Heart left ventricle (tissue), 16 donors: ENCODE measurements at regions not wholly inside any gene's neighbourhood (a gene's known extent, or its start where the extent isn't known, plus 50 kb on each side); places are given as distances from the start of the nearest gene placed in this dataset.
"Not testable (repeated sequence)": the region's sequence is repeated elsewhere in the genome, so short reads cannot be mapped to it uniquely, and the experiment has no call there.

Experiments
- ATAC-seq, 4 donors: fragments of 200-7000 bp; cut with Tn5 transposase; one replicate each; pipeline ENCODE4 v1.9.1; 2020 to 2022; ENCODE audit warnings: moderate library complexity in 4 of 4, mild to moderate bottlenecking in 3 of 4, moderate number of reproducible peaks in 1 of 4
- DNase-seq, 5 donors: peaks; one replicate each; pipeline ENCODE4 v3.0.0-alpha.2; 2020
- H3K27ac ChIP-seq, 12 donors: fragments of 200-600 bp; sonication (generic) in 4 of 12; one replicate each; pipeline versions ENCODE4 v1.5.0 to v1.8.0; 2016 to 2022; ENCODE audit warnings: mild to moderate bottlenecking in 2 of 12
- H3K27me3 ChIP-seq, 9 donors: fragments of 200-600 bp; sonication (generic) in 2 of 9; one replicate each; pipeline versions ENCODE4 v1.5.1 to v1.8.0; 2016 to 2022; ENCODE audit warnings: mild to moderate bottlenecking in 3 of 9
- H3K36me3 ChIP-seq, 9 donors: fragments of 200-600 bp; sonication (generic) in 2 of 9; one replicate each; pipeline versions ENCODE4 v1.5.0 to v1.8.0; 2018 to 2022; ENCODE audit warnings: mild to moderate bottlenecking in 2 of 9
- H3K4me1 ChIP-seq, 12 donors: fragments of 200-600 bp; sonication (generic) in 4 of 12; one replicate each; pipeline versions ENCODE4 v1.5.0 to v1.8.0; 2016 to 2022; ENCODE audit warnings: mild to moderate bottlenecking in 3 of 12
- H3K4me3 ChIP-seq, 12 donors: fragments of 200-600 bp; sonication (generic) in 4 of 12; one replicate each; pipeline versions ENCODE4 v1.5.0 to v1.8.0; 2017 to 2022; ENCODE audit warnings: mild to moderate bottlenecking in 9 of 12, moderate library complexity in 4 of 12
- H3K9me3 ChIP-seq, 12 donors: fragments of 200-600 bp; sonication (generic) in 4 of 12; one replicate each; pipeline versions ENCODE4 v1.5.0 to v1.8.0; 2016 to 2022; ENCODE audit warnings: mild to moderate bottlenecking in 1 of 12
- CTCF ChIP-seq, 12 donors: fragments of 200-600 bp; sonication (generic) in 4 of 12; IDR thresholded peaks; one replicate each; pipeline versions ENCODE4 v1.5.0 to v1.8.0; 2018 to 2022; ENCODE audit warnings: antibody characterized with exemption in 12 of 12, mild to moderate bottlenecking in 5 of 12
- WGBS, 4 donors: extraction: QIAGEN DNeasy Blood & Tissue Kit in 2 of 4; methylation state at CpG; one replicate each; pipeline versions ENCODE4 v1.1.5 to v1.1.7; 2013 to 2018; 5-methylcytosine and 5-hydroxymethylcytosine counted together
- intact Hi-C, 10 donors: fragments of 100-400 bp; cut with DNase I; formaldehyde crosslinking; loops; one replicate each; pipeline versions ENCODE4 v1.11.1 to v1.14.2; 2022
- donor health status: ischemic (EF 13 %, LVEDD 7.1; RV severe dilation, severe dysfunction).
- donor health status: healthy with polysubstance abuse.
- donor health status: DM: no; HTN: yes; CAD: no.
- donor health status: DM: no; HTN: no; CAD: no.
- donor health status: ischemic (EF 25% LVEDD 6.9; RV normal size, moderate dysfunction).
- donor health status: ischemic (EF 25% LVEDD 5.7; RV mildly dilated, moderate dysfunction).
- donor health status: healthy.
- donor health status: DM: yes; HTN: yes; CAD: no.
- donor health status: ischemic (EF 35%, LVEDD 5.7; RV mildly dilated, moderate dysfunction).
- donor health status: nonischemic (EF 11% LVEDD 7.7; RV severe dilation, severe dysfunction).
- donor health status: DM: yes; HTN: yes; CAD: no.
- donor health status: PGD.
- donor health status: ischemic (EF 29% LVEDD 5.4; RV normal size, mild dysfunction).
- donor health status: nonischemic (EF 23%, LVEDD 6.1; RV moderate dilation, normal function).

GRCh38 chr5:70585996-70586395, 170.8 kb downstream of the GTF2H2C_2 start:
- H3K36me3 ChIP-seq, H3K27me3 ChIP-seq, H3K27ac ChIP-seq, ATAC-seq, H3K4me1 ChIP-seq, DNase-seq, intact Hi-C loops, H3K9me3 ChIP-seq: not testable (repeated sequence)
- peak in 2 of 12 donors; percentile 17 to 37 for TF ChIP-seq CTCF (IDR thresholded peaks at IDR 0.05)
- 1% methylated on average over 11 of the region's 42 CpGs; no CpG with 5 or more reads in 3 of the 4 donors for WGBS, 4 donors
- peak overlapping the region in 4 of 12 donors; percentile 20 to 44 (median 34) for H3K4me3 ChIP-seq
